CD8-positive, alpha-beta memory T cell (primary cell): ENCODE measurements at regions not wholly inside any gene's neighbourhood (a gene's known extent, or its start where the extent isn't known, plus 50 kb on each side); places are given as distances from the start of the nearest gene placed in this dataset.

Experiments
- CTCF ChIA-PET: fragments of 350-600 bp; sonication (Branson Sonifier 250); formaldehyde crosslinking; loops from one replicate; lab custom pipeline; 2021; ENCODE audit warnings: antibody characterized with exemption; lab: Charles Lee
- POLR2A ChIA-PET: fragments of 350-600 bp; sonication (Branson Sonifier 250); formaldehyde crosslinking; loops from one replicate; lab custom pipeline; 2021; ENCODE audit warnings: antibody characterized with exemption; lab: Charles Lee
- DNase-seq, 5 donors: peaks; one replicate each; pipeline versions ENCODE4 v3.0.0 to v3.0.0-alpha.2; 2020 to 2022; ENCODE audit warnings: mixed read lengths in 1 of 5
- H3K27ac ChIP-seq: one replicate; pipeline ENCODE4 v1.7.0; 2013; ENCODE audit warnings: low read depth, mild to moderate bottlenecking, low read length, moderate library complexity
- H3K27me3 ChIP-seq: 2 replicates; pipeline ENCODE4 v1.7.0; 2013; ENCODE audit warnings: low read length, mild to moderate bottlenecking; ENCODE audit not compliant: insufficient read depth, poor library complexity, severe bottlenecking
- H3K36me3 ChIP-seq: 2 replicates; pipeline ENCODE4 v1.7.0; 2013; ENCODE audit warnings: mild to moderate bottlenecking, low read length, moderate library complexity; ENCODE audit not compliant: insufficient read depth
- H3K4me1 ChIP-seq: 2 replicates; pipeline ENCODE4 v1.7.0; 2013; ENCODE audit warnings: mild to moderate bottlenecking, low read length, moderate library complexity; ENCODE audit not compliant: insufficient read depth
- H3K4me3 ChIP-seq: 2 replicates; pipeline ENCODE4 v1.7.0; 2013; ENCODE audit warnings: mild to moderate bottlenecking, low read length
- H3K9me3 ChIP-seq: 2 replicates; pipeline ENCODE4 v1.7.0; 2013; ENCODE audit warnings: mild to moderate bottlenecking, low read length
- H3K27ac Mint-ChIP-seq, 8 donors: one replicate each; pipeline ENCODE4 v1.8.0; 2020 to 2021; ENCODE audit warnings: mixed read lengths in 8 of 8, mild to moderate bottlenecking in 6 of 8, inconsistent platforms in 3 of 8, moderate library complexity in 3 of 8
- H3K27me3 Mint-ChIP-seq, 2 donors: one replicate each; pipeline ENCODE4 v1.8.0; 2020 to 2021; ENCODE audit warnings: mixed read lengths in 2 of 2, mild to moderate bottlenecking in 1 of 2, moderate library complexity in 1 of 2
- H3K36me3 Mint-ChIP-seq, 3 donors: one replicate each; pipeline ENCODE4 v1.8.0; 2020 to 2021; ENCODE audit warnings: mixed read lengths in 3 of 3, inconsistent platforms in 1 of 3, mild to moderate bottlenecking in 1 of 3
- H3K4me1 Mint-ChIP-seq, 3 donors: one replicate each; pipeline ENCODE4 v1.8.0; 2020 to 2021; ENCODE audit warnings: mixed read lengths in 3 of 3, inconsistent platforms in 1 of 3, mild to moderate bottlenecking in 1 of 3
- H3K4me3 Mint-ChIP-seq, 7 donors: one replicate each; pipeline ENCODE4 v1.8.0; 2020 to 2021; ENCODE audit warnings: mixed read lengths in 7 of 7, mild to moderate bottlenecking in 6 of 7, moderate library complexity in 4 of 7, inconsistent platforms in 2 of 7
- H3K9me3 Mint-ChIP-seq, 5 donors: one replicate each; pipeline ENCODE4 v1.8.0; 2020 to 2022; ENCODE audit warnings: mixed read lengths in 5 of 5, mild to moderate bottlenecking in 3 of 5, moderate library complexity in 2 of 5, inconsistent platforms in 1 of 5

GRCh38 chr10:105973902-105974301, 1190.6 kb downstream of the SORCS1 start:
- Histone ChIP-seq H3K9me3 (no peaks in the 10 kb centered on the region), H3K27me3 (no peaks in the 10 kb centered on the region), H3K27ac (no peak overlapping the region), H3K36me3 (no peaks in the 10 kb centered on the region), H3K4me1 (no peaks in the 10 kb centered on the region), H3K4me3 (no peak overlapping the region)
- DNase-seq, result no peak
- H3K27me3 Mint-ChIP-seq, result peaks cover 0 to 1% of the 10 kb centered on the region in 2 donors
- H3K36me3 Mint-ChIP-seq, result no peaks in the 10 kb centered on the region
- H3K4me3 Mint-ChIP-seq, result no peak overlapping the region
- no peak overlapping the region for H3K27ac Mint-ChIP-seq
- H3K4me1 Mint-ChIP-seq, result no peaks in the 10 kb centered on the region
- CTCF ChIA-PET, result interaction anchor here (0.5 kb wide), 1 partner anchor 444 kb away, joined by 3 read pairs; no protein-coding TSS in a partner anchor
- peaks cover 3 to 19% (median 8%) of the 10 kb centered on the region in 5 donors for H3K9me3 Mint-ChIP-seq
- POLR2A ChIA-PET, result no interaction called here

- peaks cover 0 to 1% of the 10 kb centered on the region in 2 donors for H3K27me3 Mint-ChIP-seq
Measured at GRCh38 chr10:105973360-105973759, 1191.1 kb downstream of the SORCS1 start.

GRCh38 chr10:105971460-105971859, 1193.0 kb downstream of the SORCS1 start:
- Mint-ChIP-seq H3K4me1 (no peaks in the 10 kb centered on the region), H3K27me3 (peaks cover 0 to 2% of the 10 kb centered on the region in 2 donors), H3K36me3 (no peaks in the 10 kb centered on the region), H3K27ac (no peak overlapping the region), H3K9me3 (peaks cover 2 to 18% (median 7%) of the 10 kb centered on the region in 5 donors), H3K4me3 (no peak overlapping the region)
- CTCF ChIA-PET, result no interaction called here
- no peaks in the 10 kb centered on the region for H3K4me1 ChIP-seq
- no peak overlapping the region for H3K27ac ChIP-seq
- DNase-seq, result no peak
- no peaks in the 10 kb centered on the region for H3K36me3 ChIP-seq
- no peaks in the 10 kb centered on the region for H3K9me3 ChIP-seq
- POLR2A ChIA-PET, result no interaction called here
- H3K4me3 ChIP-seq, result no peak overlapping the region
- H3K27me3 ChIP-seq, result no peaks in the 10 kb centered on the region

More at GRCh38 chr10:105973360-105973759, 1191.1 kb downstream of the SORCS1 start:
- Histone ChIP-seq H3K27ac (no peak overlapping the region), H3K9me3 (no peaks in the 10 kb centered on the region), H3K4me1 (no peaks in the 10 kb centered on the region), H3K27me3 (no peaks in the 10 kb centered on the region), H3K4me3 (no peak overlapping the region), H3K36me3 (no peaks in the 10 kb centered on the region)
- Mint-ChIP-seq H3K4me1 (no peaks in the 10 kb centered on the region), H3K27ac (no peak overlapping the region), H3K9me3 (peaks cover 2 to 19% (median 6%) of the 10 kb centered on the region in 5 donors), H3K36me3 (no peaks in the 10 kb centered on the region), H3K4me3 (no peak overlapping the region)
- ChIA-PET POLR2A (no interaction called here), CTCF (no interaction called here)
- no peak for DNase-seq

GRCh38 chr10:105969884-105970377, 1194.6 kb downstream of the SORCS1 start:
- Mint-ChIP-seq H3K4me3 (no peak overlapping the region), H3K27ac (no peak overlapping the region), H3K9me3 (peaks cover 2 to 16% (median 7%) of the 10 kb centered on the region in 5 donors), H3K27me3 (peaks cover 0 to 1% of the 10 kb centered on the region in 2 donors), H3K4me1 (no peaks in the 10 kb centered on the region), H3K36me3 (no peaks in the 10 kb centered on the region)
- ChIA-PET POLR2A (no interaction called here), CTCF (no interaction called here)
- H3K4me3 ChIP-seq, result no peak overlapping the region
- no peaks in the 10 kb centered on the region for H3K27me3 ChIP-seq
- H3K9me3 ChIP-seq, result no peaks in the 10 kb centered on the region
- H3K27ac ChIP-seq, result no peak overlapping the region
- no peaks in the 10 kb centered on the region for H3K36me3 ChIP-seq
- no peaks in the 10 kb centered on the region for H3K4me1 ChIP-seq
- DNase-seq, result no peak

- peaks cover 0 to 1% of the 10 kb centered on the region in 2 donors for H3K27me3 Mint-ChIP-seq
- no peak for DNase-seq
- no peak overlapping the region for H3K27ac ChIP-seq
- no peaks in the 10 kb centered on the region for H3K36me3 Mint-ChIP-seq
- no peaks in the 10 kb centered on the region for H3K27me3 ChIP-seq
- H3K4me1 ChIP-seq, result no peaks in the 10 kb centered on the region
- H3K4me3 Mint-ChIP-seq, result no peak overlapping the region
- no peak overlapping the region for H3K4me3 ChIP-seq
- H3K36me3 ChIP-seq, result no peaks in the 10 kb centered on the region
- no peak overlapping the region for H3K27ac Mint-ChIP-seq
- POLR2A ChIA-PET, result no interaction called here
- no peaks in the 10 kb centered on the region for H3K9me3 ChIP-seq
- CTCF ChIA-PET, result no interaction called here
- peaks cover 0 to 23% (median 7%) of the 10 kb centered on the region in 5 donors for H3K9me3 Mint-ChIP-seq
- no peaks in the 10 kb centered on the region for H3K4me1 Mint-ChIP-seq
Measured at GRCh38 chr10:105968666-105969065, 1195.8 kb downstream of the SORCS1 start.

- no peaks in the 10 kb centered on the region for H3K36me3 Mint-ChIP-seq
- no peak overlapping the region for H3K27ac ChIP-seq
- H3K4me3 ChIP-seq, result no peak overlapping the region
- H3K4me1 ChIP-seq, result no peaks in the 10 kb centered on the region
- no peaks in the 10 kb centered on the region for H3K9me3 ChIP-seq
- peaks cover 0 to 1% of the 10 kb centered on the region in 2 donors for H3K27me3 Mint-ChIP-seq
- no peak overlapping the region for H3K27ac Mint-ChIP-seq
- no peaks in the 10 kb centered on the region for H3K36me3 ChIP-seq
- H3K27me3 ChIP-seq, result no peaks in the 10 kb centered on the region
- no peak overlapping the region for H3K4me3 Mint-ChIP-seq
- ChIA-PET CTCF (no interaction called here), POLR2A (no interaction called here)
- H3K9me3 Mint-ChIP-seq, result peaks cover 0 to 23% (median 10%) of the 10 kb centered on the region in 5 donors
- no peak for DNase-seq
- H3K4me1 Mint-ChIP-seq, result no peaks in the 10 kb centered on the region
Measured at GRCh38 chr10:105967256-105967655, 1197.2 kb downstream of the SORCS1 start.

- peaks cover 2 to 18% (median 10%) of the 10 kb centered on the region in 5 donors for H3K9me3 Mint-ChIP-seq
Measured at GRCh38 chr10:105965141-105965540, 1199.4 kb downstream of the SORCS1 start.

GRCh38 chr10:105964009-105964408, 1200.5 kb downstream of the SORCS1 start:
- no peaks in the 10 kb centered on the region for H3K36me3 ChIP-seq
- H3K4me1 ChIP-seq, result no peaks in the 10 kb centered on the region
- H3K9me3 ChIP-seq, result no peaks in the 10 kb centered on the region
- H3K27me3 Mint-ChIP-seq, result peaks cover 0 to 3% of the 10 kb centered on the region in 2 donors
- no peak overlapping the region for H3K4me3 ChIP-seq
- ChIA-PET CTCF (no interaction called here), POLR2A (no interaction called here)
- no peak overlapping the region for H3K27ac Mint-ChIP-seq
- H3K27me3 ChIP-seq, result no peaks in the 10 kb centered on the region
- no peaks in the 10 kb centered on the region for H3K36me3 Mint-ChIP-seq
- peaks cover 2 to 18% (median 10%) of the 10 kb centered on the region in 5 donors for H3K9me3 Mint-ChIP-seq
- DNase-seq, result no peak
- H3K27ac ChIP-seq, result no peak overlapping the region
- H3K4me1 Mint-ChIP-seq, result no peaks in the 10 kb centered on the region
- H3K4me3 Mint-ChIP-seq, result no peak overlapping the region

More at GRCh38 chr10:105965141-105965540, 1199.4 kb downstream of the SORCS1 start:
- no peak overlapping the region for H3K4me3 Mint-ChIP-seq
- Histone ChIP-seq H3K27me3 (no peaks in the 10 kb centered on the region), H3K27ac (no peak overlapping the region), H3K4me3 (no peak overlapping the region), H3K36me3 (no peaks in the 10 kb centered on the region), H3K4me1 (no peaks in the 10 kb centered on the region), H3K9me3 (no peaks in the 10 kb centered on the region)
- H3K27me3 Mint-ChIP-seq, result peaks cover 0 to 1% of the 10 kb centered on the region in 2 donors
- ChIA-PET POLR2A (no interaction called here), CTCF (no interaction called here)
- H3K36me3 Mint-ChIP-seq, result no peaks in the 10 kb centered on the region
- no peak overlapping the region for H3K27ac Mint-ChIP-seq
- no peak for DNase-seq
- no peaks in the 10 kb centered on the region for H3K4me1 Mint-ChIP-seq
